Ovary (tissue), 3 donors: ENCODE measurements at regions not wholly inside any gene's neighbourhood (a gene's known extent, or its start where the extent isn't known, plus 50 kb on each side); places are given as distances from the start of the nearest gene placed in this dataset.

Experiments used
- CTCF ChIP-seq, 3 donors: fragments of 450-650 bp in 2 of 3; fragments of 200-600 bp in 1 of 3; IDR thresholded peaks; one replicate each; pipeline versions ENCODE4 v1.5.1 to v1.8.0; 2016 to 2022; ENCODE audit warnings: antibody characterized with exemption in 3 of 3, mild to moderate bottlenecking in 1 of 3
- POLR2A ChIP-seq: fragments of 450-650 bp; IDR thresholded peaks from one replicate; pipeline ENCODE4 v1.6.1; 2017; ENCODE audit warnings: antibody characterized with exemption, mild to moderate bottlenecking, moderate library complexity
- donor health status: DM: no; HTN: no; CAD: no.

- no peak for TF ChIP-seq CTCF (IDR thresholded peaks at IDR 0.05)
- TF ChIP-seq POLR2A, result no peak
Observed at GRCh38 chr3:189013224-189013888, 158.4 kb upstream of the TPRG1 start.
